ENCODE measurements at regions not wholly inside any gene's neighbourhood (a gene's known extent, or its start where the extent isn't known, plus 50 kb on each side); places are given as distances from the start of the nearest gene placed in this dataset.

DNA sequence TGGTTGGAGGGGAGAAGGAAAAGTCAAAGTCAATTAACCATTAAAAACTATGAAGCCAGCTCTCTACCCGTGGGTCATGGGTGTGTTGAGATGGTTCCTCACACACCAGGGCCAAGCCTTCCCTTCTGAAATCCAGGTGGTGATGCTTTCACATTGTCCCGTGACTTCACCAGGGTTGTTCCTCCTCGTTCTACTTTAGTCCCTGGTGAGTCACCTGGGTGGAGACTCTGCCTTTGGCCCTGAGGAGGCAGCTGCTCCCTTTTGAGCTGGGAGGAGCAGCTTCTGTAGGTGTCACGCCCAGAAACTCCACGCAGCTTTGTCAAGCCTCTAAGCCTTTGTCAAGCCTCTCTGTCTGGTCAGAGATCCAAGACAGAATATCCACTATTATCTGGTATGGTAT lies 348.3 kb downstream of the BMP4 start:
- TF ChIP-seq, protein P1, sequence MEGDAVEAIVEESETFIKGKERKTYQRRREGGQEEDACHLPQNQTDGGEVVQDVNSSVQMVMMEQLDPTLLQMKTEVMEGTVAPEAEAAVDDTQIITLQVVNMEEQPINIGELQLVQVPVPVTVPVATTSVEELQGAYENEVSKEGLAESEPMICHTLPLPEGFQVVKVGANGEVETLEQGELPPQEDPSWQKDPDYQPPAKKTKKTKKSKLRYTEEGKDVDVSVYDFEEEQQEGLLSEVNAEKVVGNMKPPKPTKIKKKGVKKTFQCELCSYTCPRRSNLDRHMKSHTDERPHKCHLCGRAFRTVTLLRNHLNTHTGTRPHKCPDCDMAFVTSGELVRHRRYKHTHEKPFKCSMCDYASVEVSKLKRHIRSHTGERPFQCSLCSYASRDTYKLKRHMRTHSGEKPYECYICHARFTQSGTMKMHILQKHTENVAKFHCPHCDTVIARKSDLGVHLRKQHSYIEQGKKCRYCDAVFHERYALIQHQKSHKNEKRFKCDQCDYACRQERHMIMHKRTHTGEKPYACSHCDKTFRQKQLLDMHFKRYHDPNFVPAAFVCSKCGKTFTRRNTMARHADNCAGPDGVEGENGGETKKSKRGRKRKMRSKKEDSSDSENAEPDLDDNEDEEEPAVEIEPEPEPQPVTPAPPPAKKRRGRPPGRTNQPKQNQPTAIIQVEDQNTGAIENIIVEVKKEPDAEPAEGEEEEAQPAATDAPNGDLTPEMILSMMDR (IDR thresholded peaks at IDR 0.05), result no peak
- TF ChIP-seq POLR2AphosphoS5 (IDR thresholded peaks at IDR 0.05) (no peak), POLR2A (IDR thresholded peaks at IDR 0.05) (no peak)
